ENCODE measurements at regions not wholly inside any gene's neighbourhood (a gene's known extent, or its start where the extent isn't known, plus 50 kb on each side); places are given as distances from the start of the nearest gene placed in this dataset.
"Not testable (repeated sequence)": the region's sequence is repeated elsewhere in the genome, so short reads cannot be mapped to it uniquely, and the experiment has no call there.

DNA sequence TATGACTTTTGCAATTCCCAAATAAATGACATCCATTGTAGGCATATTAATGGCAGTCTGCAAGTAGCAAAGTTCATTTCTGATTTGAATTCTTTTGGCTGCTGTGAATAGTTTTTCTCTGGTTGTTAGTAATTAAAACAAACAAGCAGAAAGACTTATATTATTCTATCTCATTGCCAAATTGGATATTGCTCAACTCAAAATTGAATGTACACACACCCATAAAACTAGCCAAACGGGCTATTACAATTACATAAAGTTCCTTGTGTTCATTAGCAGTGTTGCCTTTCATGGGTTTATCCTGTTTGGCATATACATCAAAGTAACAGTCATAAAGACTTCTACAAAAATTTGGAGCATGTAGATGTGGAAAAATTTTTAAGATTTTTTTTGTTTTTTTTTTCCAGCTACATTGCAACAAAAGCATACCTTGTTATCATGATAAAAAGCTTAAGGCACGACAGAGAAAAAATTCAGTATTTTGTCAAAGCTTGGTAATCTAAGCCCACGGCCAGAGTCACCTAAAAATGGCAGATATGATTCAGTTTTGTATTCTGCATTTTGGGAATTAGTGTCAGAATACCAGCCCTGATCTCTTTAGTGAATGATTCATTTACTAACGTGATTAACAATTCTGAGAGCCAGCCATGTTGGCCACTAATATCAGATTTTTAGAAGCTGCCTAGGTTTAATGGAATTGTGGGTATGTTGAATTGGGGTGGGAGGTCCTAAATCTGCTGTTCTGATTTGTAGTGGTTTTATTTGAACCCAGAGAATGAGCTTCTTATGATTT is 108.4 kb downstream of the KLF5 start:
- no peaks in the 10 kb centered on the region for H3K27me3 Mint-ChIP-seq
- no peaks in the 10 kb centered on the region for H3K36me3 Mint-ChIP-seq (ENCODE audit: low read depth)
- H3K9me3 Mint-ChIP-seq, result peaks cover 9% of the 10 kb centered on the region
- H3K4me1 Mint-ChIP-seq (ENCODE audit: low read depth), result no peaks in the 10 kb centered on the region
- H3K27ac Mint-ChIP-seq, result no peak overlapping the region
- intact Hi-C loops (cut with micrococcal nuclease), result no loop called here
- H3K4me3 Mint-ChIP-seq, result no peak overlapping the region

DNA sequence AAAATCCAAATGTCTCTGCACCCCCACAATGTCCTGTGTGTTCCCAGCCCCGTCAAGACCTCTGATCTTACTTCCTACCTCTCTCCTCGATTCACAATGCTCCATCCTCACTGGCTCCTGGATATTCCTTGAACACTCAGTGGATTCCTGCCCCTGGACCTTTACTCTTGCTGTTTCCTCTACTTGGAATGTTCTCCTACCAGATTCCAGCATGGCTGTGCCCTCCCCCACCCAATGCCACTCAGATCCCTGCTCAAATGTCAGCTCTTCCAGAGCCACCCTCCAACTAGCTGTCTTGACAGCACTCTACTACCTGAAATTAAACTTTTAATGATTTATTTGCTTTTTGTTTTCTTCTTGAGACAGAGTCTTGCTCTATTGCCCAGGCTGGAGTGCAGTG is 107.4 kb downstream of the KLF5 start:
- Mint-ChIP-seq H3K27ac (no peak overlapping the region), H3K9me3 (peaks cover 9% of the 10 kb centered on the region), H3K4me1 (ENCODE audit: low read depth) (no peaks in the 10 kb centered on the region), H3K27me3 (no peaks in the 10 kb centered on the region), H3K36me3 (ENCODE audit: low read depth) (no peaks in the 10 kb centered on the region), H3K4me3 (no peak overlapping the region)
- intact Hi-C loops (cut with micrococcal nuclease), result no loop called here

DNA sequence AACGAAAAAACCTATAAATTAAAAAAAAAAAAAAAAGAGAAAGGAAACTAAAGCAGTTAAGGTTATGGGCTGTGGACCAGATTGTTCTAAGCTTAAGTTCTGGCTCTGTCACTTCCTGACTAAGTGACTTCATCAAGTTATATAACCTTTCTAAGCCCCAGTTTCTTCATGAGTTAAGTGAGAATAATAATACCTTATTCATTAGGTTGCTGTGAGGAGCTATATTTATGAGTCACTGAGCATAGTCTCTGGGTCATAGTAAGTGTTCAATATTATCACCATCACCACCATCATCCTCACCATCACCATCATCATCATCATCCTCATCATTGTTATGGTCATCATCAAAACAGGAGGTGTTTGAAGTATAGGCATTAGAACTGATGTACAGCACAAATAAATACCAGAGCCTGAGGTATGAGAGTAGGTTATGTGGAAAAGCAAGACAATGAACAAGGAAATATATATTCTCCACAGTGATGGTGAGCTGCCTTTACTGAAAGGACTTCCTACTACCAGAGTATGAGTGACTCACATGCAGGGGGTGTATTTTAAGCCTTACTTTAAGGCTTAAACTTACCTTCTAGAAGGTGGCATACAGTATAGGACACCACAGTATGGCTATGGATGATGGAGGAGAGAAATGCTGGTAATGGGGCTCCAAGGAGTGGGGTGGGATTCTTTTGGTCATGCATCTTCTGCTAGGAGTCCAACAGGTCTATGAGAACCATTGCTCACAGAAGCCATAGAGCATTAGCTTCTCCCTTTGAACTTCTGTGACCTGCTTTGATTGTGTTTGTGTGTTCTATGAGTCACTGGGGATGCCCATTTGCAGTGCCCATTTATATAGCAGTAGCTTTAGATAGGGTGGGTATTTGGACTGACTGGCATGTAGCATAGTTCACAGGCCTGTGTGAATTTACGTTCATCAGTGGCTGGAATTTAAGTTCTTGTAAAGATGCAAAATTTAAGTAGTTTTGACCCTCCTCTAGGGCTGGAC is 104.4 kb downstream of the KLF5 start:
- Mint-ChIP-seq H3K27me3 (no peaks in the 10 kb centered on the region), H3K4me1 (ENCODE audit: low read depth) (no peaks in the 10 kb centered on the region), H3K36me3 (ENCODE audit: low read depth) (no peaks in the 10 kb centered on the region), H3K9me3 (peaks cover 23% of the 10 kb centered on the region), H3K4me3 (no peak overlapping the region), H3K27ac (no peak overlapping the region)
- intact Hi-C loops (cut with micrococcal nuclease), result no loop called here

DNA sequence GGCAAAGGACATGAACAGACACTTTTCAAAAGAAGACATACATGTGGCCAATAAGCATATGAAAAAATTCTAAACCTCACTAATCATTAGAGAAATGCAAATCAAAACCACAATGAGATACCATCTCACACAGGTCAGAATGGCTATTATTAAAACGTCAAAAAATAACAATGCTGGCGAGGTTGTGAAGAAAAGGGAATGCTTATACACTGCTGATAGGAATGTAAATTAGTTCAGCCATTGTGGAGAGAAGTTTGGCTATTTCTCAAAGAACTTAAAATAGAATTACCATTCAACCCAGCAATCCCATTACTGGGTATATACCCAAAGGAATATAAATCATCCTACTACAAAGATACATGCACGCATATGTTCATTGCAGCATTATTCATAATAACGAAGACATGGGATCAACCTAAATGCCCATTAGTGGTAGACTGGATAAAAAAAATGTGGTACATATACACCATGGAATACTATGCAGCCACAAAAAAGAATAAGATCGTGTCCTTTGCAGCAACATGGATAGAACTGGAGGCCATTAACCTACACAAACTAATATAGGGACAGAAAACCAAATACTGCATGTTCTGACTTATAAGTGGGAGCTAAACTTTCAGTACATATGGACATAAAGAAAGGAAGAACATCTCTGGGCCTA is 101.7 kb downstream of the KLF5 start:
- H3K27ac Mint-ChIP-seq; H3K36me3 Mint-ChIP-seq (ENCODE audit: low read depth); H3K27me3 Mint-ChIP-seq; H3K4me3 Mint-ChIP-seq; intact Hi-C loops (cut with micrococcal nuclease); H3K4me1 Mint-ChIP-seq (ENCODE audit: low read depth): not testable (repeated sequence)
- peaks cover 14% of the 10 kb centered on the region for H3K9me3 Mint-ChIP-seq

DNA sequence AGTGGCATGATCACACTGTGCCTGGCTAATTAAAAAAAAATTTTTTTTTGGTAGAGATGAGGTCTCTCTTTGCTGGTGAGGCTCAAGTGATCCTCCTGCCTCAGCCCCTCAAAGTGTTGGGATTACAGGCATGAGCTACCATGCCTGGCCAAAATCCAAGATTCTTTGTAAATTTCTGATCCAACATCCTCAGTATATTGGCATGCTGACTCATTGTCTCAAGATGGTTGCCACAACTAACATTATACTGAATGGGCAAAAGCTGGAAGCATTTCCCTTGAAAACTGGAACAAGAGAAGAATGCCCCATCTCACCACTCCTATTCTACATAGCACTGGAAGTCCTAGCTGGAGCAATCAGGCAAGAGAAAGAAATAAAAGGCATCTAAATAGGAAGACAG is 100.0 kb downstream of the KLF5 start:
- intact Hi-C loops (cut with micrococcal nuclease), result no loop called here
- Mint-ChIP-seq H3K27ac (no peak overlapping the region), H3K27me3 (no peaks in the 10 kb centered on the region), H3K4me3 (no peak overlapping the region), H3K9me3 (peaks cover 14% of the 10 kb centered on the region), H3K36me3 (ENCODE audit: low read depth) (no peaks in the 10 kb centered on the region), H3K4me1 (ENCODE audit: low read depth) (no peaks in the 10 kb centered on the region)

DNA sequence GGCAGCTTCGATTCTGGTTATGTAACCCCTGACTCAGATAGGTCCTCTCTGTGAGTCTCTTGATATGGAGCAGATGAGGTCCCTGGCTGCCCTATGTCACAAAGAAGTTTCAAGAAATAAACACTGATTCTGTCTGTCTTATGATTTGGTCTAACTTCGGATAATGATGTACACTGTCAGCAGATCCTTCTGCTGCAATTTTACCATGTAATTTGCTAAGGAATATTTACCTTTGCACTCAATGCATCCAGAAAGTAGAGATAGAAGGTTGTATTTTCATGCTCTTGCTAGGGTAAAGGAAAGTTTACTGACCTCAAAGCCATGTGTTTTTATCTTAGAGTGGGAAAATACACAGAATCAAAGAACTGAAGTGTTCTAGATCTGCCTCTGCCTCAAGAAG is 98.2 kb downstream of the KLF5 start:
- no peaks in the 10 kb centered on the region for H3K27me3 Mint-ChIP-seq
- H3K27ac Mint-ChIP-seq, result no peak overlapping the region
- H3K4me3 Mint-ChIP-seq, result no peak overlapping the region
- no peaks in the 10 kb centered on the region for H3K4me1 Mint-ChIP-seq (ENCODE audit: low read depth)
- H3K9me3 Mint-ChIP-seq, result peaks cover 14% of the 10 kb centered on the region
- intact Hi-C loops (cut with micrococcal nuclease), result no loop called here
- no peaks in the 10 kb centered on the region for H3K36me3 Mint-ChIP-seq (ENCODE audit: low read depth)

DNA sequence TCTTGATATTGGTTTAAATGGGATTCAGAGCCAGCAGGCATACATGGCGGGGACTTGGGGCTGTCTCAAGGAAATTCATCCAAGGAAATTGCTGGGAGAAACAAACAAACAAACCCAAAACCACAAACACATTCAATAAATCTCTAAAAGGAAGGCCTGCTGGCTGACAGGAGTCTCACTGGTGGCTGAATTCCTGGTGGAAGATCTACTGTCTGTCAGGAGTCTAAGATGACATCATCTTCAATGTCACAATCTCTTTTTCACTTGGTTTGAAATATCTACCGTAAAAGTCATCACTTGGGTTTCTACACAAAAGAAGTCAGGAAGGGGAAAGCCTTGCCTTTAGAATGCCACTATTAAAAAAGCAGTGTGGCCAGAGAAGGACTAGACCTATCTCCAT is 87.9 kb downstream of the KLF5 start:
- Mint-ChIP-seq H3K27ac (no peak overlapping the region), H3K36me3 (ENCODE audit: low read depth) (no peaks in the 10 kb centered on the region), H3K4me1 (ENCODE audit: low read depth) (peaks cover 6% of the 10 kb centered on the region), H3K27me3 (no peaks in the 10 kb centered on the region), H3K9me3 (peaks cover 7% of the 10 kb centered on the region), H3K4me3 (no peak overlapping the region)
- intact Hi-C loops (cut with micrococcal nuclease), result no loop called here

DNA sequence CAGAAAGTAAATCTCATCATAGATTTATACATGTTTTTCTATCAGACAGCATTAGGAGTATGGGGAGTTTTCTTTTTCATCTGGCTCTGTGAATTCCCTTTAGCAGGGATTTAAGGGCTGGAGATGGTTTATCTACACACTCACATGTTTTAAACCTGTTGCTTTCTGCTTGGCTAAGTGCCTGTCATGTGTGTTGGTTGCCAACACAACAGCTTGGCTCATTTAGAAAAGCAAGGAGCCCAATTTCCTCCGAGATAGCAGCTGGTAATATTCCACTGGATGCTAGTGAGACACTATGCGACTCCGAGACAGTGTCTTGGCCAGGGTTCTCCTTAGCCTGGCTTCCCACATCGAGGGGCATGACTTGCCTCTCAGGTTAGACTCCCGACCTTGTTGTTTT is 83.3 kb downstream of the KLF5 start:
- intact Hi-C loops (cut with micrococcal nuclease), result no loop called here
- H3K9me3 Mint-ChIP-seq, result peaks cover 5% of the 10 kb centered on the region
- no peaks in the 10 kb centered on the region for H3K27me3 Mint-ChIP-seq
- H3K4me3 Mint-ChIP-seq, result no peak overlapping the region
- no peak overlapping the region for H3K27ac Mint-ChIP-seq
- peaks cover 6% of the 10 kb centered on the region for H3K4me1 Mint-ChIP-seq (ENCODE audit: low read depth)
- no peaks in the 10 kb centered on the region for H3K36me3 Mint-ChIP-seq (ENCODE audit: low read depth)

DNA sequence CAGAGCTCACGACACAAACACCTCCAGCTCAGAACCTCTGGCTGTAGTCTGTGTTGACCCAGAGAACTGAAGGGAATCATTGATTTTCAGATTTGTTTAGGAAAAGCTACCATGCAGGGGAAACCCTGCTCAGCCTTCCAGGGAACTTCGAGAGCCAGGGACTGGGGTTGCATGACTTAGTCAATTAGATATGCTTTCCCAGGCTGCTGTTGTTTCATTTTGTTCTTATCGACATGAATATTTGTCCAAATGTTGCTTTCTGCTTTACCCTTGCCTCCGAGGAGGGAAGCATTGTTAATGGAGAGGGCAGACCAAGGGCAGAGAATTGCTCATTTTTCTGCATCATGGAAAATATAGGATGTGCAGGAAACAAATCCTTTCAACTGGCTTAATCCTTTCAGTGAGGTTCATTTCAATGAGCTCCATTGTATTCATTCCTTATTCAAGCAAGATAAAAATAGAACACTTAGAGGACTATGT is 82.5 kb downstream of the KLF5 start:
- intact Hi-C loops (cut with micrococcal nuclease), result no loop called here
- no peaks in the 10 kb centered on the region for H3K27me3 Mint-ChIP-seq
- H3K9me3 Mint-ChIP-seq, result no peaks in the 10 kb centered on the region
- H3K4me1 Mint-ChIP-seq (ENCODE audit: low read depth), result peaks cover 6% of the 10 kb centered on the region
- H3K4me3 Mint-ChIP-seq, result no peak overlapping the region
- no peak overlapping the region for H3K27ac Mint-ChIP-seq
- no peaks in the 10 kb centered on the region for H3K36me3 Mint-ChIP-seq (ENCODE audit: low read depth)

DNA sequence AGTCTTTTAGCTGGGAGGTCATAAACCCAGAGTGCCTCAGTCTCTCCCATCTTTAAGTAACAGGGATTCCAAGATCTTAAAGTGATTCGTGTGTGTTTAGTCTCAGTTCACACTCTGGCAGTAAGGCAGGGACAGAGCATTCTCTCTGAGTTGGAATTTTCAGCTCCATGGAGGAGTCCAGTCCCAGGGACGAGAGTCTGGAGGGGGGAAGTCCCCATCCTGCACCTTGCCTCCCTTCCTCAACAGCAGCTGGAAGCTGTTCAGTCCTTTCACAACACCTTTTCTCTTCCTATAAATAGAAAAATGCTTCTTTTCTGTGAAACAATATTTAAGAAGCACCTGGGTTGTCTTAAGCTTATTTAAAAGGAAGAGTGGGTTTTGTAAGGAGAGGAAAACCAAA is 82.0 kb downstream of the KLF5 start:
- no peak overlapping the region for H3K4me3 Mint-ChIP-seq
- H3K36me3 Mint-ChIP-seq (ENCODE audit: low read depth), result no peaks in the 10 kb centered on the region
- H3K27me3 Mint-ChIP-seq, result no peaks in the 10 kb centered on the region
- H3K27ac Mint-ChIP-seq, result no peak overlapping the region
- peaks cover 6% of the 10 kb centered on the region for H3K4me1 Mint-ChIP-seq (ENCODE audit: low read depth)
- H3K9me3 Mint-ChIP-seq, result no peaks in the 10 kb centered on the region
- intact Hi-C loops (cut with micrococcal nuclease), result no loop called here

DNA sequence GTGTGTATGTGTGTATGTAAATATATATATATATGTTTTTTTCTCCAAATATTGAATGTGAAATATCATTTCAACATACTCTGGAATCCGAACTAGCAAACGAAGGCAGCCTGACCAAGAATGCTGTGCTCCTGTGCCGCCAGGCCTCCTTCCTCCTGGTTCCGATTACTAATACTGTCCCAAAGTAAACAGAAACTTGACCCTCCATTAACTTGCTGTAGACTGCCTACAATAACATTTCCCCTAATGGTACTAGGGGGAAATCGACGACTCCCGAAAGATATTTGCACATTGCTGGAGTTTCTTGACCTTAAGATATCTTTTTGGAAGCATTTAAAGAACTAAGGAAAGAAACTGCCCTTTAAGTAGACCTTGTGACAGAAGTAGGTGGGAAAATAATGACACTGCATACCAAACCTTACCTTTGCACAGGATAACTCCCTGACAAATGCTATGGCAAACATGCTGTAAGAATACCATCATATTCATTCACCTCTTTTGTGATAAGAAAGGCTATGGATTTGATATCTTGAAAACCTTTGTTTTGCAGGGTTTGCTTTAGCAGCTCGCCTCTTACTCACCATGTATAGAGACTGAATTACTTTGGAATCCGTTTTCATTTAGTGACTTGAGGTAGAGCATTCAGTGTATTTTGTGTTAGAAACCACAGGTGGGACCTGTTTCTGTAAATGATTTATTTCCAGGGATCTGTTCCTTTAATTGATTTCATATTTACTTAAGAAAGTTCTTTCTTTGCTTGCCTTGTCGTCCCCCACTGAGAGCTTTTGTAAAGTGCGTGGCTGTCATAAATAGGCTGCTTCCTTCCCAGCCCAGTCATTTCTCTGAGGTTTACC is 80.1 kb downstream of the KLF5 start:
- Mint-ChIP-seq H3K27ac (no peak overlapping the region), H3K4me1 (ENCODE audit: low read depth) (no peaks in the 10 kb centered on the region), H3K27me3 (no peaks in the 10 kb centered on the region), H3K36me3 (ENCODE audit: low read depth) (no peaks in the 10 kb centered on the region), H3K9me3 (no peaks in the 10 kb centered on the region), H3K4me3 (no peak overlapping the region)
- intact Hi-C loops (cut with micrococcal nuclease), result no loop called here

DNA sequence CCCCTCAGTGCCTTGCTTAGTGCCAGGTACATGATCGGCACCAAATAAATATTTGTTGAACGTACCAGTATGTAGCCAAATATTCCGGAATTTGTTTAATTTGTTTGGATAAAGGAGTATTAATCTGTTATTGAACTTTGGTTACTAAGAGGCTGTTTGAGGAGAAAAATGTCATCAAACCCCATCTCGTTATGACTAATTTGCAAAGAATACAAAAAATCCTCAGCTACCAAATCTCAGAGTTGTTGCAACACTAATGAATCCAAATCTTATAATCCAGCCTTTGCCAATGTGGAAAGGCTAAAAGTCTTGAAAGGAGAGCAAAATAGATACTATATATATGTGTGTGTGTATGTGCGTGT is 79.5 kb downstream of the KLF5 start:
- Mint-ChIP-seq H3K27ac (no peak overlapping the region), H3K36me3 (ENCODE audit: low read depth) (no peaks in the 10 kb centered on the region), H3K9me3 (no peaks in the 10 kb centered on the region), H3K4me1 (ENCODE audit: low read depth) (no peaks in the 10 kb centered on the region), H3K4me3 (no peak overlapping the region), H3K27me3 (no peaks in the 10 kb centered on the region)
- intact Hi-C loops (cut with micrococcal nuclease), result no loop called here

DNA sequence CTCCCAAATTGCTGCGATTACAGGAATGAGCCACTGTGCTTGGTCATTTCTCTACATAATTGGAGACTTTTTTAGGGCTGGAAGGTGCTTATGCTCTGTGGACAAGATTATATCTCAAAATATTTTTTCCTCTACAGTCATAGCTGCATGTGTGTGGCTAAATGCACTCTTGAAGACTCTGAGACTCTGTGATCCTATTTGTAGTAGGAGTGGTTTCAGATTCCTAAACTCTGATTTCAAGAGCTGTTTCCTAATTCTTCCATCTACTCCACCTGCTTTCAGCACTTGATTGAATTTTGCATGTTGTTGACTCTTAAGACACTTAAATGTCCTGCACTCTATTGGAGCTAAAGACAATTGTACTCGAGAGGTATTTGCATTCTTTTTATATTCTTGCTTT is 78.0 kb downstream of the KLF5 start:
- H3K4me1 Mint-ChIP-seq (ENCODE audit: low read depth), result no peaks in the 10 kb centered on the region
- no peak overlapping the region for H3K4me3 Mint-ChIP-seq
- intact Hi-C loops (cut with micrococcal nuclease), result no loop called here

More for the DNA sequence above, 78.0 kb downstream of the KLF5 start:
- peaks cover 7% of the 10 kb centered on the region for H3K9me3 Mint-ChIP-seq
- no peak overlapping the region for H3K27ac Mint-ChIP-seq
- H3K27me3 Mint-ChIP-seq, result no peaks in the 10 kb centered on the region
- H3K36me3 Mint-ChIP-seq (ENCODE audit: low read depth), result no peaks in the 10 kb centered on the region

All from dendritic cell treated with granulocyte-macrophage colony-stimulating factor and Interleukin-4, amounts not matched to agents 40 ng/mL and 50 ng/mL, for 4 days (primary cell).